ENCODE measurements at regions not wholly inside any gene's neighbourhood (a gene's known extent, or its start where the extent isn't known, plus 50 kb on each side); places are given as distances from the start of the nearest gene placed in this dataset.

GRCh38 chr11:10936626-10937384 is 79.0 kb upstream of the ZBED5 start:
- Histone ChIP-seq H3K27ac (no peak overlapping the region), H3K4me3 (no peak overlapping the region), H3K27me3 (no peaks in the 10 kb centered on the region), H3K9me3 (no peaks in the 10 kb centered on the region), H3K4me1 (peaks cover 5% of the 10 kb centered on the region), H3K36me3 (replicated peaks in 1 of 2; ENCODE audit: insufficient read depth in 1 of 2, low read depth in 2 of 2) (no peaks in the 10 kb centered on the region)
- DNase-seq (no peak), ATAC-seq (no peak)
- 82 to 92% methylated on average over 5 of the region's 5 CpGs for WGBS, 2 donors
- intact Hi-C loops (cut with DNase I): loop anchor here (5.0 kb wide), 1 partner anchor 85 kb away; no protein-coding TSS in a partner anchor
- TF ChIP-seq POLR2A (IDR thresholded peaks at IDR 0.05): no peak
- TF ChIP-seq, protein P1, sequence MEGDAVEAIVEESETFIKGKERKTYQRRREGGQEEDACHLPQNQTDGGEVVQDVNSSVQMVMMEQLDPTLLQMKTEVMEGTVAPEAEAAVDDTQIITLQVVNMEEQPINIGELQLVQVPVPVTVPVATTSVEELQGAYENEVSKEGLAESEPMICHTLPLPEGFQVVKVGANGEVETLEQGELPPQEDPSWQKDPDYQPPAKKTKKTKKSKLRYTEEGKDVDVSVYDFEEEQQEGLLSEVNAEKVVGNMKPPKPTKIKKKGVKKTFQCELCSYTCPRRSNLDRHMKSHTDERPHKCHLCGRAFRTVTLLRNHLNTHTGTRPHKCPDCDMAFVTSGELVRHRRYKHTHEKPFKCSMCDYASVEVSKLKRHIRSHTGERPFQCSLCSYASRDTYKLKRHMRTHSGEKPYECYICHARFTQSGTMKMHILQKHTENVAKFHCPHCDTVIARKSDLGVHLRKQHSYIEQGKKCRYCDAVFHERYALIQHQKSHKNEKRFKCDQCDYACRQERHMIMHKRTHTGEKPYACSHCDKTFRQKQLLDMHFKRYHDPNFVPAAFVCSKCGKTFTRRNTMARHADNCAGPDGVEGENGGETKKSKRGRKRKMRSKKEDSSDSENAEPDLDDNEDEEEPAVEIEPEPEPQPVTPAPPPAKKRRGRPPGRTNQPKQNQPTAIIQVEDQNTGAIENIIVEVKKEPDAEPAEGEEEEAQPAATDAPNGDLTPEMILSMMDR (IDR thresholded peaks at IDR 0.05): no peak

DNA sequence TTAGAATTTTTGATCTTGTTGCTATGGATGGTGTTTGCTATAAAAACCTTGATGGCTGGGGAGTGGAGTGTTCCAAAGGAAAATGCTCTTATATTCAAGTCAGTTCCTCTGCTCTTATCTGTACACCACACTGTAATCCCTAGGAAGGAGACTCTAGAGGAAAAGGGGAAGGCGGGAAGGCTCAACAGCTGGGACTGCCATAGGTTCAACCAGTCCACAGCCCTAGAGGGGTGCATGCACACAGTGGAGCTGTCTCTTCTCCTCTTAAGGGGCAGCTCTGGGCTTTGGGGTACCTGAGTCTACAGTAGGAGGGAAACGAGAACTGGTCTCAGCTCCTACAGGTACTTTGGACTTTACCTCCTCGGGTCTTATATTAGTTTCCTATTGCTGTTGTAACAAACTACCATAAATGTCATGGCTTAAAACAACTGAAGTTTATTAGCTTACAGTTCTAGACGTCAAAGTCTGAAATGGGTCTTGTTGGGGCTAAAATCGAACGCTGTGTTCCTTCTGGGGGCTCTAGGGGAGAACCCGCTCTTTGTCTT is 77.2 kb upstream of the ZBED5 start:
- H3K27ac ChIP-seq: no peak overlapping the region
- no peaks in the 10 kb centered on the region for H3K27me3 ChIP-seq
- DNase-seq (no peak), ATAC-seq (no peak)
- TF ChIP-seq POLR2A (IDR thresholded peaks at IDR 0.05): no peak
- TF ChIP-seq, protein P1 (IDR thresholded peaks at IDR 0.05): no peak
- peaks cover 9% of the 10 kb centered on the region for H3K4me1 ChIP-seq
- intact Hi-C loops (cut with DNase I): loop anchor here (5.0 kb wide), 1 partner anchor 87 kb away; no protein-coding TSS in a partner anchor
- WGBS, 2 donors: 84 to 87% methylated on average over 7 of the region's 7 CpGs
- H3K36me3 ChIP-seq (replicated peaks in 1 of 2; ENCODE audit: insufficient read depth in 1 of 2, low read depth in 2 of 2): no peaks in the 10 kb centered on the region
- H3K9me3 ChIP-seq: no peaks in the 10 kb centered on the region
- no peak overlapping the region for H3K4me3 ChIP-seq

DNA sequence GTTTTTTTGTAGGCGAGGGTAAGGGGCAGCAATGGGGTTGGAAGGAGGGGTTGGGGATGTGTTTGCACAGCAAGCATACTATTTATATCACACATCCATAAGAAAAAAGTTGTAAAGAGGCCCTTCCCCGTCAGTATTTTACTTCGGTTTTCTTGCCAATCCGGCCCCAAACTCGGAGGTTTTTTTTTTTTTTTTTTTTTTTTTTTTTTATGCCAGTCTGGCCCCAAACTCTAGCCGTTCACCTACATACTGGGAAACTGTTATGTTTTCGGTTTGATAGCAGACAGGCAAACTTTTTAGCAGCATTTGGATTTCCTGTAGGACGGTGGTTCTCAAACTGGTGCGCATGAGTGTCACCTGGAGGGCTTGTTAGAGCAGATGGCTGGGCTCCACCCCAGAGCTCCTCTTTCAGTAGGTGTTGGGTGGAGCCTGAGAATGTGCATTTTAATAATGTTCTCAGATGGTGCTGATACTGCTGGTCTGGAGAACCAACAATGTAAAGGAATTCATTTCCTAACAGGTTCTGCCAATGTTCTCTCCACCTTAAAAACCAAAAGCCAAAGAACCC is 76.5 kb upstream of the ZBED5 start:
- Histone ChIP-seq H3K27ac (peak overlapping the region; percentile 10 to 69 (median 60)), H3K36me3 (replicated peaks in 1 of 2; ENCODE audit: insufficient read depth in 1 of 2, low read depth in 2 of 2) (no peaks in the 10 kb centered on the region), H3K9me3 (no peaks in the 10 kb centered on the region), H3K4me1 (peaks cover 9% of the 10 kb centered on the region), H3K4me3 (peak overlapping the region in 1 of 2 donors; percentile 0), H3K27me3 (no peaks in the 10 kb centered on the region)
- TF ChIP-seq, protein P1 (IDR thresholded peaks at IDR 0.05): no peak
- no peak for TF ChIP-seq POLR2A (IDR thresholded peaks at IDR 0.05)
- DNase-seq (peak in 2 of 4 donors; percentile 30 to 51), ATAC-seq (no peak)
- WGBS, 2 donors: 1 to 2% methylated on average over 9 of the region's 9 CpGs
- intact Hi-C loops (cut with DNase I): no loop called here

DNA sequence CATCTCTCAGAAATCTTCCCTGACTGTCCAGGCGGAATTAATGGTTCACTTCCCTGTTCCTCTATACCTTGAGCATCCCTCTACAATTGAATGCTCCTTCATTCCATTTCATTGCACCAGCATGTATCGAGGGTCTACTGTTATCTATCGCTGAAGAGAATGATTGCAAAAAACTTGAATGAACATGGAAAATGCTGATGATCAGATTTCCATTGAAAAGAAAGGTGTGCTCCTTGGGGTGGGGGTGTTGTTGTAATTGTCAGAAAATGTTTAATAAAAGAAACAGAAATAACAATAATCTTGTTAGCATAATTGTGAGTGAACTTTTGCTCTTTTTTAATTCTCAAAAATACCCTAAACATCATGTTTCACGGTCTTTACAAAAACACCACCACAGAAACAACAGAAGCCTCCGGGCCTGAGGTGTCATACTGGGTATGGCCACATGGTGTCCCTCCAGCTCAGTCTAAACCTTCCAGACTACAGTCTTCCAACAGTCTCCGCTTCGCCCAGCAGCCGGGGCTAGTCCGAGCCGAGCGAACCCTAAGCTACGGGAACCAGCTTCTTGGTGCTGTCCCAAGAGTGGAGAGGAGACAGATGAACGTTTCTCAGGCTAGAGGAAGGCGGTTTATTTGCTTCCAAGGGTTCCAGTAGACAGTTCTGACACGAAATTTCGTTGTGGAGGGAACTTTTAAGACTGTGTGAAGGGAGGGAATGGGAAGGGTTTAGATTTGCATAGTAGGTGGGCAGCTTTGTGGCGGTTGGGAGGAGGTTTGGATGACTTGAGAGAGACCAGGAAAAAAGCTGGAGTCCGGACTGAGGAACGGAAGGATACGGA is 75.8 kb upstream of the ZBED5 start:
- H3K27ac ChIP-seq: peak overlapping the region; percentile 10 to 69 (median 60)
- peaks cover 9% of the 10 kb centered on the region for H3K4me1 ChIP-seq
- DNase-seq: peak; percentile 92 to 96 (median 95)
- H3K9me3 ChIP-seq: no peaks in the 10 kb centered on the region
- H3K36me3 ChIP-seq (replicated peaks in 1 of 2; ENCODE audit: insufficient read depth in 1 of 2, low read depth in 2 of 2): no peaks in the 10 kb centered on the region
- 5% methylated on average over 20 of the region's 20 CpGs for WGBS, 2 donors
- H3K27me3 ChIP-seq: no peaks in the 10 kb centered on the region
- intact Hi-C loops (cut with DNase I): no loop called here
- ATAC-seq: peak; percentile 87
- no peak for TF ChIP-seq POLR2A (IDR thresholded peaks at IDR 0.05)
- TF ChIP-seq, protein P1 (IDR thresholded peaks at IDR 0.05): peak; percentile 91 to 98 (median 97)
- H3K4me3 ChIP-seq: peak overlapping the region in 1 of 2 donors; percentile 0
